ENCODE measurements at regions not wholly inside any gene's neighbourhood (a gene's known extent, or its start where the extent isn't known, plus 50 kb on each side); places are given as distances from the start of the nearest gene placed in this dataset.

- no peaks in the 10 kb centered on the region for H3K79me2 ChIP-seq (ENCODE audit: insufficient read depth)
- no peaks in the 10 kb centered on the region; a peak in 1 of 4 replicates for H3K4me1 ChIP-seq (ENCODE audit: control insufficient read depth in 1 of 2, insufficient read depth in 2 of 2, low read depth in 1 of 2, low read length in 1 of 2)
- H3K27me3 ChIP-seq (ENCODE audit: insufficient read depth), result no peaks in the 10 kb centered on the region
- H2AFZ ChIP-seq (ENCODE audit: low read depth), result no peak overlapping the region
- H3F3A ChIP-seq (replicated peaks; ENCODE audit: insufficient read depth), result no peaks in the 10 kb centered on the region
- H3K27ac ChIP-seq (ENCODE audit: low read depth in 2 of 2, low read length in 1 of 2), result no peak overlapping the region
- TF ChIP-seq EP300 (IDR thresholded peaks at IDR 0.05; ENCODE audit: borderline replicate concordance in 1 of 2, low read depth in 1 of 2, low read length in 1 of 2) (no peak), RAD21 (IDR thresholded peaks at IDR 0.05; ENCODE audit: low read length) (no peak), YY1 (IDR thresholded peaks at IDR 0.05; ENCODE audit: low read depth) (no peak), USF1 (IDR thresholded peaks at IDR 0.05; ENCODE audit: borderline replicate concordance, low read depth) (no peak), IRF3 (IDR thresholded peaks at IDR 0.05; ENCODE audit: low read depth, low read length) (no peak), CHD2 (IDR thresholded peaks at IDR 0.05; ENCODE audit: low read length, partially characterized antibody) (no peak), FOXM1 (IDR thresholded peaks at IDR 0.05; ENCODE audit: low read depth) (no peak), CTCF (IDR thresholded peaks at IDR 0.05) (no peak), JUND (IDR thresholded peaks at IDR 0.05) (no peak), USF2 (IDR thresholded peaks at IDR 0.05; ENCODE audit: borderline replicate concordance, low read depth, low read length) (no peak), RXRA (IDR thresholded peaks at IDR 0.05; ENCODE audit: borderline replicate concordance, low read depth) (no peak), RFX5 (IDR thresholded peaks at IDR 0.05; ENCODE audit: low read length) (no peak), NFIC (IDR thresholded peaks at IDR 0.05; ENCODE audit: borderline replicate concordance) (no peak)
- no peaks in the 10 kb centered on the region for H3K36me3 ChIP-seq (replicated peaks in 1 of 2; ENCODE audit: control insufficient read depth in 1 of 2, insufficient read depth in 2 of 2, low read length in 1 of 2)
- 55% methylated on average over 2 of the region's 2 CpGs for WGBS (ENCODE audit: low lambda C conversion rate)
- DNase-seq, result no peak
- H3K9me3 ChIP-seq, result no peaks in the 10 kb centered on the region
- no peak overlapping the region for H3K4me2 ChIP-seq
- H4K20me1 ChIP-seq (ENCODE audit: insufficient read depth), result no peaks in the 10 kb centered on the region
- no peak overlapping the region for H3K4me3 ChIP-seq (ENCODE audit: low read depth in 2 of 2, low read length in 1 of 2)
- CTCF ChIA-PET, result no interaction called here
- no peak overlapping the region for H3K9ac ChIP-seq
- no peaks in the 10 kb centered on the region for H3K9me2 ChIP-seq
- POLR2A ChIA-PET, result no interaction called here
Observed at GRCh38 chr2:75865083-75865482, 154.4 kb upstream of the GCFC2 start.

- Histone ChIP-seq H3K9me3 (no peaks in the 10 kb centered on the region), H3K4me2 (no peak overlapping the region), H3K9ac (no peak overlapping the region), H3K36me3 (replicated peaks in 1 of 2; ENCODE audit: control insufficient read depth in 1 of 2, insufficient read depth in 2 of 2, low read length in 1 of 2) (no peaks in the 10 kb centered on the region), H3K79me2 (ENCODE audit: insufficient read depth) (no peaks in the 10 kb centered on the region), H3K4me3 (ENCODE audit: low read depth in 2 of 2, low read length in 1 of 2) (no peak overlapping the region), H3K27ac (ENCODE audit: low read depth in 2 of 2, low read length in 1 of 2) (no peak overlapping the region), H3K9me2 (no peaks in the 10 kb centered on the region), H3F3A (replicated peaks; ENCODE audit: insufficient read depth) (no peaks in the 10 kb centered on the region), H3K4me1 (ENCODE audit: control insufficient read depth in 1 of 2, insufficient read depth in 2 of 2, low read depth in 1 of 2, low read length in 1 of 2) (no peaks in the 10 kb centered on the region; a peak in 1 of 4 replicates), H2AFZ (ENCODE audit: low read depth) (no peak overlapping the region), H3K27me3 (ENCODE audit: insufficient read depth) (no peaks in the 10 kb centered on the region), H4K20me1 (ENCODE audit: insufficient read depth) (no peaks in the 10 kb centered on the region)
- WGBS (ENCODE audit: low lambda C conversion rate), result 34% methylated on average over 3 of the region's 3 CpGs
- DNase-seq, result no peak
- TF ChIP-seq RFX5 (IDR thresholded peaks at IDR 0.05; ENCODE audit: low read length) (no peak), FOXM1 (IDR thresholded peaks at IDR 0.05; ENCODE audit: low read depth) (no peak), ELF1 (IDR thresholded peaks at IDR 0.05) (no peak), TAF1 (IDR thresholded peaks at IDR 0.05; ENCODE audit: borderline replicate concordance, low read depth, low read length) (no peak)
- ChIA-PET CTCF (interaction anchor here (0.9 kb wide), 1 partner anchor 737 kb away, joined by 4 read pairs; no protein-coding TSS in a partner anchor), POLR2A (no interaction called here)
Observed at GRCh38 chr2:75862547-75862946, 151.8 kb upstream of the GCFC2 start.
